Calu3 (cell line): ENCODE measurements at regions not wholly inside any gene's neighbourhood (a gene's known extent, or its start where the extent isn't known, plus 50 kb on each side); places are given as distances from the start of the nearest gene placed in this dataset.

Experiments used
- BruUV-seq: library from RNA; stranded (reverse); fragments of 400-500 nt; replicated peaks from 2 replicates; lab custom pipeline; 2021; lab: Mats Ljungman, UMichigan
- CTCF ChIA-PET: fragments of 300-600 bp; sonication (Branson Sonifier 250); formaldehyde crosslinking; loops from one replicate; lab custom pipeline; 2022; ENCODE audit warnings: antibody characterized with exemption; lab: Charles Lee
- DNase-seq: peaks from one replicate; pipeline ENCODE4 v3.0.0; 2022
- H3K27ac Mint-ChIP-seq: one replicate; pipeline ENCODE4 v1.8.0; 2022; ENCODE audit warnings: mixed read lengths; ENCODE audit not compliant: unreplicated experiment
- H3K27me3 Mint-ChIP-seq: one replicate; pipeline ENCODE4 v1.8.0; 2022; ENCODE audit warnings: mixed read lengths; ENCODE audit not compliant: unreplicated experiment
- H3K36me3 Mint-ChIP-seq: one replicate; pipeline ENCODE4 v1.8.0; 2022; ENCODE audit warnings: mild to moderate bottlenecking, moderate library complexity, mixed read lengths; ENCODE audit not compliant: insufficient read depth, unreplicated experiment
- H3K4me1 Mint-ChIP-seq: one replicate; pipeline ENCODE4 v1.8.0; 2022; ENCODE audit warnings: mild to moderate bottlenecking, low read depth, mixed read lengths; ENCODE audit not compliant: unreplicated experiment
- H3K4me3 Mint-ChIP-seq: one replicate; pipeline ENCODE4 v1.8.0; 2022; ENCODE audit warnings: mild to moderate bottlenecking, low read depth, moderate library complexity, mixed read lengths; ENCODE audit not compliant: unreplicated experiment
- H3K9me3 Mint-ChIP-seq: one replicate; pipeline ENCODE4 v1.8.0; 2022; ENCODE audit warnings: low read depth, mixed read lengths; ENCODE audit not compliant: unreplicated experiment
- CTCF ChIP-seq: fragments of 200-600 bp; IDR thresholded peaks from one replicate; pipeline ENCODE4 v1.8.0; 2022; ENCODE audit warnings: antibody characterized with exemption; ENCODE audit not compliant: unreplicated experiment
- intact Hi-C: fragments of 100-400 bp; cut with micrococcal nuclease; formaldehyde crosslinking; loops from one replicate; pipeline ENCODE4 v1.10.0; 2022; ENCODE audit not compliant: unreplicated experiment

- Mint-ChIP-seq H3K27ac (no peak overlapping the region), H3K4me1 (no peaks in the 10 kb centered on the region), H3K27me3 (no peaks in the 10 kb centered on the region), H3K4me3 (no peak overlapping the region), H3K36me3 (no peaks in the 10 kb centered on the region), H3K9me3 (peaks cover 22% of the 10 kb centered on the region)
- intact Hi-C loops = no loop called here
- TF ChIP-seq CTCF = no peak
- no peak for DNase-seq
- CTCF ChIA-PET = no interaction called here
- no TSS peak for BruUV-seq
Observed at GRCh38 chr14:97994020-97994531, 1196.9 kb downstream of the VRK1 start.

GRCh38 chr14:97995038-97995437, 1197.9 kb downstream of the VRK1 start:
- BruUV-seq = no TSS peak
- Mint-ChIP-seq H3K9me3 (peaks cover 22% of the 10 kb centered on the region), H3K36me3 (no peaks in the 10 kb centered on the region), H3K27me3 (no peaks in the 10 kb centered on the region), H3K4me1 (no peaks in the 10 kb centered on the region), H3K4me3 (no peak overlapping the region), H3K27ac (no peak overlapping the region)
- no peak for DNase-seq
- CTCF ChIA-PET = no interaction called here
- intact Hi-C loops = no loop called here
- no peak for TF ChIP-seq CTCF

- no peak for TF ChIP-seq CTCF
- Mint-ChIP-seq H3K4me3 (no peak overlapping the region), H3K4me1 (no peaks in the 10 kb centered on the region), H3K36me3 (no peaks in the 10 kb centered on the region), H3K27ac (no peak overlapping the region), H3K27me3 (no peaks in the 10 kb centered on the region), H3K9me3 (peaks cover 20% of the 10 kb centered on the region)
- BruUV-seq = no TSS peak
- no peak for DNase-seq
- intact Hi-C loops = no loop called here
- CTCF ChIA-PET = no interaction called here
Observed at GRCh38 chr14:97995531-97995930, 1198.3 kb downstream of the VRK1 start.

GRCh38 chr14:98006008-98006407, 1208.8 kb downstream of the VRK1 start:
- H3K27me3 Mint-ChIP-seq = no peaks in the 10 kb centered on the region
- H3K4me1 Mint-ChIP-seq = no peaks in the 10 kb centered on the region
- peaks cover 9% of the 10 kb centered on the region for H3K9me3 Mint-ChIP-seq
- no peak overlapping the region for H3K27ac Mint-ChIP-seq
- no peak for DNase-seq
- intact Hi-C loops = no loop called here
- CTCF ChIA-PET = no interaction called here
- no TSS peak for BruUV-seq
- no peak overlapping the region for H3K4me3 Mint-ChIP-seq
- no peak for TF ChIP-seq CTCF
- no peaks in the 10 kb centered on the region for H3K36me3 Mint-ChIP-seq
